Endothelial cell (in vitro differentiated cells): ENCODE measurements at regions not wholly inside any gene's neighbourhood (a gene's known extent, or its start where the extent isn't known, plus 50 kb on each side); places are given as distances from the start of the nearest gene placed in this dataset.

ENCODE experiments used
- DNase-seq: peaks from one replicate; pipeline ENCODE4 v3.0.0; 2021; ENCODE audit warnings: low spot score
- H3K27ac Mint-ChIP-seq: one replicate; pipeline ENCODE4 v1.8.0; 2021; ENCODE audit warnings: mixed read lengths, inconsistent platforms; ENCODE audit not compliant: unreplicated experiment
- H3K27me3 Mint-ChIP-seq: one replicate; pipeline ENCODE4 v1.8.0; 2021; ENCODE audit warnings: mild to moderate bottlenecking, moderate library complexity, mixed read lengths, inconsistent platforms; ENCODE audit not compliant: unreplicated experiment
- H3K36me3 Mint-ChIP-seq: one replicate; pipeline ENCODE4 v1.8.0; 2021; ENCODE audit warnings: mild to moderate bottlenecking, low read depth, mixed read lengths, inconsistent platforms; ENCODE audit not compliant: unreplicated experiment
- H3K4me1 Mint-ChIP-seq: one replicate; pipeline ENCODE4 v1.8.0; 2021; ENCODE audit warnings: mild to moderate bottlenecking, mixed read lengths, inconsistent platforms; ENCODE audit not compliant: unreplicated experiment
- H3K4me3 Mint-ChIP-seq: one replicate; pipeline ENCODE4 v1.8.0; 2021; ENCODE audit warnings: mild to moderate bottlenecking, mixed read lengths, inconsistent platforms; ENCODE audit not compliant: unreplicated experiment
- H3K9me3 Mint-ChIP-seq: one replicate; pipeline ENCODE4 v1.8.0; 2021; ENCODE audit warnings: mixed read lengths, inconsistent platforms; ENCODE audit not compliant: unreplicated experiment
- TF ChIP-seq, protein P1 (sequence below): fragments of 200-600 bp; sonication (generic); IDR thresholded peaks from one replicate; pipeline ENCODE4 v1.5.0; 2021; ENCODE audit warnings: antibody characterized with exemption; ENCODE audit not compliant: unreplicated experiment

- Mint-ChIP-seq H3K4me3 (no peak overlapping the region), H3K9me3 (no peaks in the 10 kb centered on the region), H3K27me3 (no peaks in the 10 kb centered on the region), H3K36me3 (no peaks in the 10 kb centered on the region), H3K4me1 (no peaks in the 10 kb centered on the region), H3K27ac (no peak overlapping the region)
- DNase-seq: no peak
- TF ChIP-seq, protein P1, sequence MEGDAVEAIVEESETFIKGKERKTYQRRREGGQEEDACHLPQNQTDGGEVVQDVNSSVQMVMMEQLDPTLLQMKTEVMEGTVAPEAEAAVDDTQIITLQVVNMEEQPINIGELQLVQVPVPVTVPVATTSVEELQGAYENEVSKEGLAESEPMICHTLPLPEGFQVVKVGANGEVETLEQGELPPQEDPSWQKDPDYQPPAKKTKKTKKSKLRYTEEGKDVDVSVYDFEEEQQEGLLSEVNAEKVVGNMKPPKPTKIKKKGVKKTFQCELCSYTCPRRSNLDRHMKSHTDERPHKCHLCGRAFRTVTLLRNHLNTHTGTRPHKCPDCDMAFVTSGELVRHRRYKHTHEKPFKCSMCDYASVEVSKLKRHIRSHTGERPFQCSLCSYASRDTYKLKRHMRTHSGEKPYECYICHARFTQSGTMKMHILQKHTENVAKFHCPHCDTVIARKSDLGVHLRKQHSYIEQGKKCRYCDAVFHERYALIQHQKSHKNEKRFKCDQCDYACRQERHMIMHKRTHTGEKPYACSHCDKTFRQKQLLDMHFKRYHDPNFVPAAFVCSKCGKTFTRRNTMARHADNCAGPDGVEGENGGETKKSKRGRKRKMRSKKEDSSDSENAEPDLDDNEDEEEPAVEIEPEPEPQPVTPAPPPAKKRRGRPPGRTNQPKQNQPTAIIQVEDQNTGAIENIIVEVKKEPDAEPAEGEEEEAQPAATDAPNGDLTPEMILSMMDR: no peak
Measured at GRCh38 chr13:64453831-64454230, 2776.3 kb downstream of the PCDH9 start.

- no peak overlapping the region for H3K4me3 Mint-ChIP-seq
- DNase-seq: no peak
- H3K9me3 Mint-ChIP-seq: no peaks in the 10 kb centered on the region
- H3K27ac Mint-ChIP-seq: no peak overlapping the region
- TF ChIP-seq, protein P1: peak; percentile 52
- no peaks in the 10 kb centered on the region for H3K27me3 Mint-ChIP-seq
- H3K36me3 Mint-ChIP-seq: no peaks in the 10 kb centered on the region
- H3K4me1 Mint-ChIP-seq: no peaks in the 10 kb centered on the region
Measured at GRCh38 chr13:64446372-64446771, 2783.8 kb downstream of the PCDH9 start.

GRCh38 chr13:64441740-64442139 lies 2788.4 kb downstream of the PCDH9 start:
- TF ChIP-seq, protein P1: no peak
- Mint-ChIP-seq H3K27me3 (no peaks in the 10 kb centered on the region), H3K27ac (no peak overlapping the region), H3K4me1 (no peaks in the 10 kb centered on the region), H3K4me3 (no peak overlapping the region), H3K9me3 (no peaks in the 10 kb centered on the region), H3K36me3 (no peaks in the 10 kb centered on the region)
- DNase-seq: no peak

DNA sequence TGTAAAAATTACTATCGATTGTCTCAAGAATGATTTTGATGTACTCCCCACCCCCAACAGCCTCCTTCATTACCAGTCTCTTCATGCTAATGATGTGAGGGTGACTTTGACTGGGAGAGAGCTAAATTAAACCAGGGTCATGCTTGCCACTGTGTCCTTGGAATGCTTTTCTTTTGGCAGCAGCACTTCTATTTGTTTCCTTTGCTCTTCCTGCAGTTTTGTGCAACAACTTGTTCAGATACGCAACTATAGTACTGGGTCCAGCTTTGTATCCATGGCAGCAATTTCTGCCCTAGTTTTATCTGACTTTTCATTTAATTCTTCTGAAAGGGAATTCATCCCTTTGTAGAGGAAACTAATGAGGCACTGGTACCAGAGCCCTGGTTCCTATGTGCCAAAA lies 2792.1 kb downstream of the PCDH9 start:
- no peak for DNase-seq
- Mint-ChIP-seq H3K4me3 (no peak overlapping the region), H3K27ac (no peak overlapping the region), H3K36me3 (no peaks in the 10 kb centered on the region), H3K27me3 (no peaks in the 10 kb centered on the region), H3K4me1 (no peaks in the 10 kb centered on the region), H3K9me3 (no peaks in the 10 kb centered on the region)
- TF ChIP-seq, protein P1: no peak

DNA sequence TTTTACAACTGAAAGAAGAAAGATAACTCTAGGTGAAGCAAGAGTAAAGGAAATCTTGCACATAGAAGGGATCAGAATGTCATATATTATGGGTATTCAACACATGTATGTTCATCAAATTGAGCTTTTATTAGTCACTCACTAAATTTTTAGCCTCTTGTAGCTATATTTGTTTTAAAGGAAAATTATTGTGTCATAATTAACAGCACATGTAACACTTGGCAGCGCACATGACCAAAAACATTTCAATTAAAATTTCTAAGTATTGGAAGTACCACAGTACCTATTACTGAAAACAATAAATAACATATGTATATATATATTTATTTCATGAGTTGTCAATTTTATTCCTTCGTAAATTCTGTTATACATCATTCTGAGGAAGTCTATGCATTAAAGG lies 2800.4 kb downstream of the PCDH9 start:
- Mint-ChIP-seq H3K4me3 (no peak overlapping the region), H3K27me3 (no peaks in the 10 kb centered on the region), H3K9me3 (no peaks in the 10 kb centered on the region), H3K36me3 (no peaks in the 10 kb centered on the region), H3K27ac (no peak overlapping the region), H3K4me1 (no peaks in the 10 kb centered on the region)
- DNase-seq: no peak
- TF ChIP-seq, protein P1: no peak
